GM21515 (cell line): ENCODE measurements at regions not wholly inside any gene's neighbourhood (a gene's known extent, or its start where the extent isn't known, plus 50 kb on each side); places are given as distances from the start of the nearest gene placed in this dataset.

ENCODE experiments used
- ATAC-seq: cut with Tn5 transposase; IDR thresholded peaks from one replicate; pipeline ENCODE4 v1.9.1; 2021; ENCODE audit not compliant: unreplicated experiment

- no peak for ATAC-seq
Observed at GRCh38 chr5:93322974-93323860, 257.8 kb downstream of the NR2F1-AS1 start.

- ATAC-seq: no peak
Observed at GRCh38 chr5:93320920-93321445, 260.0 kb downstream of the NR2F1-AS1 start.

- ATAC-seq: no peak
Observed at GRCh38 chr5:93313672-93314071, 267.3 kb downstream of the NR2F1-AS1 start.

- ATAC-seq: no peak
Observed at GRCh38 chr5:93311881-93312280, 269.1 kb downstream of the NR2F1-AS1 start.

- no peak for ATAC-seq
Observed at GRCh38 chr5:93307557-93307956, 273.5 kb downstream of the NR2F1-AS1 start.

GRCh38 chr5:93305984-93306383 lies 275.0 kb downstream of the NR2F1-AS1 start:
- ATAC-seq: no peak

- ATAC-seq: no peak
Observed at GRCh38 chr5:93304456-93305250, 276.4 kb downstream of the NR2F1-AS1 start.

GRCh38 chr5:93303291-93303691 lies 277.7 kb downstream of the NR2F1-AS1 start:
- ATAC-seq: no peak

- no peak for ATAC-seq
Observed at GRCh38 chr5:93302711-93303110, 278.3 kb downstream of the NR2F1-AS1 start.

GRCh38 chr5:93300945-93301344 lies 280.1 kb downstream of the NR2F1-AS1 start:
- no peak for ATAC-seq

GRCh38 chr5:93300309-93300923 lies 280.6 kb downstream of the NR2F1-AS1 start:
- ATAC-seq: no peak

- ATAC-seq: no peak
Observed at GRCh38 chr5:93299681-93300308, 281.2 kb downstream of the NR2F1-AS1 start.

GRCh38 chr5:93297116-93297515 lies 283.9 kb downstream of the NR2F1-AS1 start:
- ATAC-seq: no peak

GRCh38 chr5:93296338-93296737 lies 284.7 kb downstream of the NR2F1-AS1 start:
- no peak for ATAC-seq

- no peak for ATAC-seq
Observed at GRCh38 chr5:93294996-93295395, 286.0 kb downstream of the NR2F1-AS1 start.

- no peak for ATAC-seq
Observed at GRCh38 chr5:93294199-93294598, 286.8 kb downstream of the NR2F1-AS1 start.

- ATAC-seq: no peak
Observed at GRCh38 chr5:93289942-93290341, 291.1 kb downstream of the NR2F1-AS1 start.

- no peak for ATAC-seq
Observed at GRCh38 chr5:93285461-93285860, 295.6 kb downstream of the NR2F1-AS1 start.

GRCh38 chr5:93281980-93282772 lies 298.8 kb downstream of the NR2F1-AS1 start:
- ATAC-seq: no peak

GRCh38 chr5:93280518-93280917 lies 300.5 kb downstream of the NR2F1-AS1 start:
- ATAC-seq: no peak
